ENCODE measurements at regions not wholly inside any gene's neighbourhood (a gene's known extent, or its start where the extent isn't known, plus 50 kb on each side); places are given as distances from the start of the nearest gene placed in this dataset.
"Not testable (repeated sequence)": the region's sequence is repeated elsewhere in the genome, so short reads cannot be mapped to it uniquely, and the experiment has no call there.

DNA sequence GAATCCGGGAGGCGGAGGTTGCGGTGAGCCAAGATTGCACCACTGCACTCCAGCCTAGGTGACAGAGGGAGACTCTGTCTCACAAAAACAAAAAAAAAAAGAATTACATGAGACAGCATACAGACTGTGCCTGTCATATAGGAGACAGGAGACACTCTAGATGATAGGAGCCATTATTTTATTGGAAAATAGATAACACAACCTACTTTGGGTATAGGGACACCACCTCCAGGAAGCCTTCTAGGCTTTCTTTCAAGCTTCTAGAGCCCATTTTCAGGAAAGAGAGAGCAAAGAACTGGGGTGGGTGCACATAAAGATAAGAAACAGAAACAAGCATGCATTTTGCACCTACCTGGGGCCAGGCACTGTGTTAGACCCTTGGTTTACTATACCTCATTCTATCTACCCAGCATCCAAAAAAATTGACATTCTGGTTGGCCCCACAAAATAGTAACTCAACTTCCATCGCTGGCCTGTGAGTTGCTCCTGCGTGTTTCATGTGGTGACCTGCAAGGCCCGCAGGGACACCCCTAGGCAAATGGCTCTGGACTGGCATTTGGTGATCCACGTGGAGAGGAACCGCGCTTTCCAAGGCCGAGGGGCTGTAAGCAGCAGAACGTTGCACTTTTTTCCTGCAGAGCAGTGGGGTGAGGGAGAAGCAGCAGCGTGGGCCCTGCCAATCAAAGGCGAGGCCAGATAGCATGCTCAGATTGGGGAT, 57.1 kb upstream of the CACUL1 start:
- Histone ChIP-seq H3K27ac (replicated peaks) (no peak overlapping the region), H3K4me1 (no peaks in the 10 kb centered on the region), H3K27me3 (ENCODE audit: low read depth) (peaks cover 19% of the 10 kb centered on the region), H3K36me3 (no peaks in the 10 kb centered on the region), H3K9me3 (replicated peaks) (no peaks in the 10 kb centered on the region), H3K4me3 (no peak overlapping the region)
- DNase-seq: no peak
- intact Hi-C loops (cut with micrococcal nuclease): no loop called here
- TF ChIP-seq, protein P1, sequence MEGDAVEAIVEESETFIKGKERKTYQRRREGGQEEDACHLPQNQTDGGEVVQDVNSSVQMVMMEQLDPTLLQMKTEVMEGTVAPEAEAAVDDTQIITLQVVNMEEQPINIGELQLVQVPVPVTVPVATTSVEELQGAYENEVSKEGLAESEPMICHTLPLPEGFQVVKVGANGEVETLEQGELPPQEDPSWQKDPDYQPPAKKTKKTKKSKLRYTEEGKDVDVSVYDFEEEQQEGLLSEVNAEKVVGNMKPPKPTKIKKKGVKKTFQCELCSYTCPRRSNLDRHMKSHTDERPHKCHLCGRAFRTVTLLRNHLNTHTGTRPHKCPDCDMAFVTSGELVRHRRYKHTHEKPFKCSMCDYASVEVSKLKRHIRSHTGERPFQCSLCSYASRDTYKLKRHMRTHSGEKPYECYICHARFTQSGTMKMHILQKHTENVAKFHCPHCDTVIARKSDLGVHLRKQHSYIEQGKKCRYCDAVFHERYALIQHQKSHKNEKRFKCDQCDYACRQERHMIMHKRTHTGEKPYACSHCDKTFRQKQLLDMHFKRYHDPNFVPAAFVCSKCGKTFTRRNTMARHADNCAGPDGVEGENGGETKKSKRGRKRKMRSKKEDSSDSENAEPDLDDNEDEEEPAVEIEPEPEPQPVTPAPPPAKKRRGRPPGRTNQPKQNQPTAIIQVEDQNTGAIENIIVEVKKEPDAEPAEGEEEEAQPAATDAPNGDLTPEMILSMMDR (IDR thresholded peaks at IDR 0.05; ENCODE audit: borderline replicate concordance): no peak

DNA sequence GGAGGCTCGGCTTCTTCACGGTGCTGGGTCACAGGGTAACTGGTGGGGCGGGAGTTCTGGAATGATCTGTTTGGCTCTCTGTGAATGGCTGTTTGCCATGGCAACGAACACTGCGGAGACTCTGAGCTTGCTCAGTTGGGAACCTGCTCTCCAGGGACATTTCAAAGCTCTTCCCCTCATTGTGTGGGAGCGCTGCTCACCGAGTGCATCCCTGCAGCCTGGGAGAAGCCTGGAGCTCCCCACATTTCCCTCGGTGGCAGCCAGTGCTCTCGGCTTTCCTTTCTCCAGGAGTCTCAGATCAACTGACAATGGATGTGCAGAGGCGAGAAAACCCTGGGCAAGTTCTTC, 57.6 kb upstream of the CACUL1 start:
- DNase-seq: no peak
- TF ChIP-seq, protein P1 (IDR thresholded peaks at IDR 0.05; ENCODE audit: borderline replicate concordance): no peak
- Histone ChIP-seq H3K36me3 (no peaks in the 10 kb centered on the region), H3K27ac (replicated peaks) (no peak overlapping the region), H3K27me3 (ENCODE audit: low read depth) (peaks cover 19% of the 10 kb centered on the region), H3K4me3 (no peak overlapping the region), H3K9me3 (replicated peaks) (no peaks in the 10 kb centered on the region), H3K4me1 (no peaks in the 10 kb centered on the region)
- intact Hi-C loops (cut with micrococcal nuclease): no loop called here

GRCh38 chr10:118813001-118813400, 58.2 kb upstream of the CACUL1 start:
- H3K4me3 ChIP-seq; H3K9me3 ChIP-seq (replicated peaks); intact Hi-C loops (cut with micrococcal nuclease); DNase-seq; H3K36me3 ChIP-seq; H3K4me1 ChIP-seq; H3K27ac ChIP-seq (replicated peaks): not testable (repeated sequence)
- H3K27me3 ChIP-seq (ENCODE audit: low read depth): peaks cover 19% of the 10 kb centered on the region

GRCh38 chr10:118816471-118817168, 61.9 kb upstream of the CACUL1 start:
- intact Hi-C loops (cut with micrococcal nuclease): no loop called here
- peaks cover 19% of the 10 kb centered on the region for H3K27me3 ChIP-seq (ENCODE audit: low read depth)
- no peaks in the 10 kb centered on the region for H3K9me3 ChIP-seq (replicated peaks)
- H3K4me3 ChIP-seq: no peak overlapping the region
- no peak for DNase-seq
- H3K4me1 ChIP-seq: peaks cover 3% of the 10 kb centered on the region
- no peak overlapping the region for H3K27ac ChIP-seq (replicated peaks)
- TF ChIP-seq, protein P1 (IDR thresholded peaks at IDR 0.05; ENCODE audit: borderline replicate concordance): no peak
- no peaks in the 10 kb centered on the region for H3K36me3 ChIP-seq

GRCh38 chr10:118817328-118818068, 62.7 kb upstream of the CACUL1 start:
- H3K36me3 ChIP-seq: no peaks in the 10 kb centered on the region
- intact Hi-C loops (cut with micrococcal nuclease): no loop called here
- no peak overlapping the region for H3K4me3 ChIP-seq
- DNase-seq: no peak
- peaks cover 11% of the 10 kb centered on the region for H3K27me3 ChIP-seq (ENCODE audit: low read depth)
- H3K27ac ChIP-seq (replicated peaks): no peak overlapping the region
- H3K9me3 ChIP-seq (replicated peaks): no peaks in the 10 kb centered on the region
- TF ChIP-seq, protein P1 (IDR thresholded peaks at IDR 0.05; ENCODE audit: borderline replicate concordance): no peak
- peaks cover 3% of the 10 kb centered on the region for H3K4me1 ChIP-seq

Data from left ventricle myocardium inferior (tissue), 1 donor.